H9 (cell line): ENCODE measurements at regions not wholly inside any gene's neighbourhood (a gene's known extent, or its start where the extent isn't known, plus 50 kb on each side); places are given as distances from the start of the nearest gene placed in this dataset.

Experiments
- DNase-seq: peaks from one replicate; pipeline ENCODE4 v3.0.0-alpha.2; 2017
- H2AFZ ChIP-seq: one replicate; pipeline ENCODE4 v1.6.1; 2013; ENCODE audit warnings: mild to moderate bottlenecking, low read length, control low read depth, moderate library complexity
- H2AK5ac ChIP-seq: 2 replicates; pipeline ENCODE4 v1.6.1; 2013; ENCODE audit warnings: low read length, control low read depth, mixed read lengths; ENCODE audit not compliant: insufficient read length
- H2BK120ac ChIP-seq: one replicate; pipeline ENCODE4 v1.6.1; 2013; ENCODE audit warnings: low read depth, mild to moderate bottlenecking, low read length, control low read depth, inconsistent platforms; ENCODE audit not compliant: poor library complexity, severe bottlenecking
- H2BK12ac ChIP-seq: 2 replicates; pipeline ENCODE4 v1.6.1; 2013; ENCODE audit warnings: low read length, control low read depth, mixed read lengths, low read depth; ENCODE audit not compliant: insufficient read length
- H2BK15ac ChIP-seq: 2 replicates; pipeline ENCODE4 v1.6.1; 2013; ENCODE audit warnings: low read depth, low read length, control low read depth
- H2BK20ac ChIP-seq: one replicate; pipeline ENCODE4 v1.6.1; 2013; ENCODE audit warnings: low read depth, mild to moderate bottlenecking, low read length, control low read depth, inconsistent platforms; ENCODE audit not compliant: poor library complexity, severe bottlenecking
- H2BK5ac ChIP-seq: 2 replicates; pipeline ENCODE4 v1.6.1; 2013; ENCODE audit warnings: low read length, control low read depth, mixed read lengths; ENCODE audit not compliant: insufficient read length
- H3K14ac ChIP-seq: 2 replicates; pipeline ENCODE4 v1.6.1; 2013; ENCODE audit warnings: low read length, control low read depth; ENCODE audit not compliant: insufficient read depth
- H3K18ac ChIP-seq: 2 replicates; pipeline ENCODE4 v1.6.1; 2013; ENCODE audit warnings: low read depth, mild to moderate bottlenecking, mixed read lengths, low read length, control low read depth; ENCODE audit not compliant: insufficient read length
- H3K23ac ChIP-seq: 2 replicates; pipeline ENCODE4 v1.6.1; 2013; ENCODE audit warnings: low read length, control low read depth, mixed read lengths, low read depth; ENCODE audit not compliant: insufficient read length
- H3K23me2 ChIP-seq: 2 replicates; pipeline ENCODE4 v1.6.1; 2013; ENCODE audit warnings: low read depth, mild to moderate bottlenecking, mixed read lengths, low read length, control low read depth; ENCODE audit not compliant: insufficient read length, poor library complexity, severe bottlenecking
- H3K27ac ChIP-seq: 2 replicates; pipeline ENCODE4 v1.5.1; 2013; ENCODE audit warnings: low read length, control low read depth, mixed read lengths, low read depth; ENCODE audit not compliant: insufficient read length
- H3K27me3 ChIP-seq: 2 replicates; pipeline ENCODE4 v1.6.1; 2013; ENCODE audit warnings: low read length, control low read depth, inconsistent platforms; ENCODE audit not compliant: insufficient read depth
- H3K4ac ChIP-seq: 2 replicates; pipeline ENCODE4 v1.6.1; 2013; ENCODE audit warnings: low read depth, mild to moderate bottlenecking, control low read depth, inconsistent platforms, low read length, moderate library complexity
- H3K4me1 ChIP-seq: 2 replicates; pipeline ENCODE4 v1.6.1; 2013; ENCODE audit warnings: low read length, control low read depth, inconsistent platforms; ENCODE audit not compliant: insufficient read depth
- H3K4me2 ChIP-seq: 2 replicates; pipeline ENCODE4 v1.6.1; 2013; ENCODE audit warnings: low read length, control low read depth, mixed read lengths; ENCODE audit not compliant: insufficient read length, insufficient read depth
- H3K56ac ChIP-seq: 2 replicates; pipeline ENCODE4 v1.6.1; 2013; ENCODE audit warnings: low read depth, mild to moderate bottlenecking, mixed read lengths, low read length, control low read depth; ENCODE audit not compliant: insufficient read length
- H3K79me1 ChIP-seq: 2 replicates; pipeline ENCODE4 v1.6.1; 2013; ENCODE audit warnings: low read depth, mild to moderate bottlenecking, moderate library complexity, low read length, control low read depth, inconsistent platforms; ENCODE audit not compliant: insufficient read depth, poor library complexity, severe bottlenecking
- H3K79me2 ChIP-seq: 2 replicates; pipeline ENCODE4 v1.6.1; 2013; ENCODE audit warnings: low read length, control low read depth, inconsistent platforms; ENCODE audit not compliant: insufficient read depth
- H3K9ac ChIP-seq: 2 replicates; pipeline ENCODE4 v1.6.1; 2013; ENCODE audit warnings: low read length, control low read depth, mixed read lengths; ENCODE audit not compliant: insufficient read length; ENCODE audit errors: extremely low read depth
- H3K9me3 ChIP-seq: one replicate; pipeline ENCODE4 v1.6.1; 2013; ENCODE audit warnings: low read depth, low read length, inconsistent platforms; ENCODE audit not compliant: control insufficient read depth
- H3T11ph ChIP-seq: one replicate; pipeline ENCODE4 v1.6.1; 2013; ENCODE audit warnings: mild to moderate bottlenecking, low read length, control low read depth, inconsistent platforms
- H4K20me1 ChIP-seq: one replicate; pipeline ENCODE4 v1.6.1; 2013; ENCODE audit not compliant: control insufficient read depth, insufficient read length, insufficient read depth
- H4K5ac ChIP-seq: 2 replicates; pipeline ENCODE4 v1.6.1; 2013; ENCODE audit warnings: low read depth, mild to moderate bottlenecking, mixed read lengths, low read length, control low read depth; ENCODE audit not compliant: insufficient read length
- H4K8ac ChIP-seq: replicated peaks from 2 replicates; pipeline ENCODE4 v1.6.1; 2013; ENCODE audit warnings: low read length, control low read depth, mixed read lengths, low read depth; ENCODE audit not compliant: insufficient read length
- H4K91ac ChIP-seq: 2 replicates; pipeline ENCODE4 v1.6.1; 2013; ENCODE audit warnings: low read depth, mild to moderate bottlenecking, moderate library complexity, mixed read lengths, low read length, control low read depth; ENCODE audit not compliant: insufficient read length
- H3K27ac Mint-ChIP-seq, 3 experiments: 2 replicates in 2 of 3; 3 replicates in 1 of 3; pipeline ENCODE4 v1.8.0; 2020 to 2021; ENCODE audit warnings: mixed read lengths in 3 of 3, mild to moderate bottlenecking in 1 of 3, moderate library complexity in 1 of 3
- H3K27me3 Mint-ChIP-seq: 2 replicates; pipeline ENCODE4 v1.8.0; 2021; ENCODE audit warnings: low read depth, mild to moderate bottlenecking, moderate library complexity, mixed read lengths
- H3K36me3 Mint-ChIP-seq, 3 experiments: 2 replicates in 2 of 3; 3 replicates in 1 of 3; pipeline ENCODE4 v1.8.0; 2020 to 2021; ENCODE audit warnings: low read depth in 3 of 3, mixed read lengths in 3 of 3; ENCODE audit not compliant: insufficient read depth in 1 of 3
- H3K4me1 Mint-ChIP-seq, 2 experiments: 2 replicates each; pipeline ENCODE4 v1.8.0; 2020; ENCODE audit warnings: mixed read lengths in 2 of 2
- H3K4me3 Mint-ChIP-seq, 2 experiments: 2 replicates in 1 of 2; 3 replicates in 1 of 2; pipeline ENCODE4 v1.8.0; 2020 to 2021; ENCODE audit warnings: mild to moderate bottlenecking in 2 of 2, mixed read lengths in 2 of 2, moderate library complexity in 1 of 2
- H3K9me3 Mint-ChIP-seq, 2 experiments: 2 replicates in 1 of 2; 3 replicates in 1 of 2; pipeline ENCODE4 v1.8.0; 2020; ENCODE audit warnings: mild to moderate bottlenecking in 2 of 2, mixed read lengths in 2 of 2, moderate library complexity in 1 of 2
- TF ChIP-seq, protein P1 (sequence below): fragments of 200-600 bp; sonication (generic); conservative IDR thresholded peaks from 3 replicates; pipeline ENCODE4 v1.8.0; 2021; ENCODE audit warnings: antibody characterized with exemption, mild to moderate bottlenecking

DNA sequence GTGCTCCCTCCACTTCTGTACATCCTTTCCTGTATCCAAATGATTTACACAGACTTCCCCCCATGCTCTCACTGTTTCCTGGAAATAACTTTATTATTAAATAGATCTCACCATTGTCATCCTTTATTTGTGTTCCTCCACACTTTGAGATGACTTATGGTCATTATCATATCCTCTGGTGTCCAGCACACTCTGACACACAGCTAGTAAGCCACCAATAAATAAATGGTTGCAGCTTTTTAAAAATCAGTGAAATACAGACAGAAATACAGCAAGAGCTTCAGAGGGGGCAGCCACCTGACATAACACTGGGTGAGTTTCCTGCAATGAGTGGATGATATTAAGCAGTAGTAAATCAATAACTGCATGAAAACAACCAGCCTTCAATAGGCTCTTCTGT is 2036.4 kb upstream of the AGA start:
- H2BK12ac ChIP-seq, result no peak overlapping the region
- H2AK5ac ChIP-seq, result no peak overlapping the region
- H3K27me3 Mint-ChIP-seq, result no peaks in the 10 kb centered on the region
- H3K23ac ChIP-seq, result no peak overlapping the region
- no peak overlapping the region for H3K27ac Mint-ChIP-seq
- no peaks in the 10 kb centered on the region for H3K79me1 ChIP-seq
- H4K91ac ChIP-seq, result no peak overlapping the region
- H3K4me1 Mint-ChIP-seq, result peaks cover 0 to 7% of the 10 kb centered on the region in 2 experiments; a peak in 1 of 4 replicates
- H2BK5ac ChIP-seq, result no peak overlapping the region
- no peak overlapping the region for H2BK15ac ChIP-seq
- H3K4me1 ChIP-seq, result no peaks in the 10 kb centered on the region
- H3K27ac ChIP-seq, result no peak overlapping the region
- peaks cover 7 to 9% (median 8%) of the 10 kb centered on the region in 3 experiments; a peak in 6 of 7 replicates for H3K36me3 Mint-ChIP-seq
- no peak overlapping the region for H4K8ac ChIP-seq
- no peak overlapping the region for H3T11ph ChIP-seq
- H3K27me3 ChIP-seq, result no peaks in the 10 kb centered on the region
- H3K79me2 ChIP-seq, result no peaks in the 10 kb centered on the region
- no peak overlapping the region for H4K5ac ChIP-seq
- H3K18ac ChIP-seq, result no peak overlapping the region
- H3K9me3 Mint-ChIP-seq, result peaks cover 6 to 8% of the 10 kb centered on the region in 2 experiments; a peak in 4 of 5 replicates
- no peak for DNase-seq
- no peak overlapping the region for H3K9ac ChIP-seq
- no peak overlapping the region for H3K14ac ChIP-seq
- H3K9me3 ChIP-seq, result no peaks in the 10 kb centered on the region
- TF ChIP-seq, protein P1, sequence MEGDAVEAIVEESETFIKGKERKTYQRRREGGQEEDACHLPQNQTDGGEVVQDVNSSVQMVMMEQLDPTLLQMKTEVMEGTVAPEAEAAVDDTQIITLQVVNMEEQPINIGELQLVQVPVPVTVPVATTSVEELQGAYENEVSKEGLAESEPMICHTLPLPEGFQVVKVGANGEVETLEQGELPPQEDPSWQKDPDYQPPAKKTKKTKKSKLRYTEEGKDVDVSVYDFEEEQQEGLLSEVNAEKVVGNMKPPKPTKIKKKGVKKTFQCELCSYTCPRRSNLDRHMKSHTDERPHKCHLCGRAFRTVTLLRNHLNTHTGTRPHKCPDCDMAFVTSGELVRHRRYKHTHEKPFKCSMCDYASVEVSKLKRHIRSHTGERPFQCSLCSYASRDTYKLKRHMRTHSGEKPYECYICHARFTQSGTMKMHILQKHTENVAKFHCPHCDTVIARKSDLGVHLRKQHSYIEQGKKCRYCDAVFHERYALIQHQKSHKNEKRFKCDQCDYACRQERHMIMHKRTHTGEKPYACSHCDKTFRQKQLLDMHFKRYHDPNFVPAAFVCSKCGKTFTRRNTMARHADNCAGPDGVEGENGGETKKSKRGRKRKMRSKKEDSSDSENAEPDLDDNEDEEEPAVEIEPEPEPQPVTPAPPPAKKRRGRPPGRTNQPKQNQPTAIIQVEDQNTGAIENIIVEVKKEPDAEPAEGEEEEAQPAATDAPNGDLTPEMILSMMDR, result no peak
- H2BK120ac ChIP-seq, result no peak overlapping the region
- H2AFZ ChIP-seq, result no peak overlapping the region
- H3K4me3 Mint-ChIP-seq, result no peak overlapping the region
- no peak overlapping the region for H3K4ac ChIP-seq
- no peak overlapping the region for H2BK20ac ChIP-seq
- H3K56ac ChIP-seq, result no peak overlapping the region
- no peaks in the 10 kb centered on the region for H4K20me1 ChIP-seq
- no peaks in the 10 kb centered on the region for H3K23me2 ChIP-seq
- no peak overlapping the region for H3K4me2 ChIP-seq
